Fibroblast of skin of scalp (primary cell): ENCODE measurements at regions not wholly inside any gene's neighbourhood (a gene's known extent, or its start where the extent isn't known, plus 50 kb on each side); places are given as distances from the start of the nearest gene placed in this dataset.
"Not testable (repeated sequence)": the region's sequence is repeated elsewhere in the genome, so short reads cannot be mapped to it uniquely, and the experiment has no call there.

Experiments used
- DNase-seq: peaks from one replicate; pipeline ENCODE4 v3.0.0-alpha.2; 2013

DNA sequence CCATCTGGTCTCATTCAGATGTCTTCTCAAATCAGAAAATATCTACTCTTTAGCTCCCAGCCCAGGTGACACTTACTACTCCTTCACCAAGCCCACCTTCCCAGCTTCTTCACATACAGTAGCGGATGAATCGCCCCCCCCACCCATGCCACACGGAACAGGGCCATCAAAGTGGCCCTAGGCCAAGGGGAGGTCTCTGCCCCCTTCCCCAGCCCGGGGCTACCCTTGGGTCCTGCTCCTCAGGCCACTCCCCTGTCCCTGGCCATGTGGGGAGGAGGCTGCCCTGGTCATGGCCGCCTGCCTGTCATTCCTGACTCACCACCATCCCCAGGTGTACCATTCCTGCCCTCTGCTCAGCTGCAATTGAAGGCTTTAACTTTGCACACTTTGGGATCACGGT lies 142.8 kb downstream of the NECTIN1 start:
- no peak for DNase-seq

DNA sequence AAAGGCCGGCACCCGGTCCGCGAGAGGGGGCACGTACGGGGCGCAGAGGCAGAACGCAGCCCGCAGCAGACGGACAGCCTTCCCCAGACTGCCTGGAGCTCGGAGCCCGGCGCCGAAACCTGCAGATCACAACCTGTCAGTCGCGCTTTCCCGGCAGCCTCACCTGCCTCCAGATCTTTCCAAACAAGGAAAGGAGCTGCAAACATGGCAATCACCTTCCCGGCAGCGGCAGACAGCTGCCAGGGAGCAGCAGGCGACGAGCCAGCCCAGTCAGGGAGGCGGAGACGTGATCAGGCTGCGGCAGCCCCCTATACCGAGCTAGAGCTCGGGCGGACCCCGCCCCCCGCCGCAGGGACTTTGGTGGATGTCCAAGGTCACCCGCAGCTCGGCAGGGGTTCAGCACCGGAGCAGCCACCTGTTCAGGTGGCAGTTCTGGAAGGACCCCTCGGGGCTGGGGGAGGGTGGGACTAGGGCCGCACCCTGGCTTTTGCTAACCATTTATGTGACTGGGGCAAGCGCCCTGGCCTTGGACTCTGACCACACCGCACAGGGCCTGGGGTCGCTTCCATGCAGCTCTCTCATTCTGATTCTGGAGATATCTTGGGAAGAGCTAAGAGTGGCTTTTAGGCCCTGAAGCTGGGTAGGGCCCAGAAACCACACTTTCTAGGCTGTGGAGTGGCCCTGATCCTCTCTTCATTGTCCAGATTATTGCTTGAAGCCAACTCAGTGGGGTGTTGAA lies 143.8 kb downstream of the NECTIN1 start:
- no peak for DNase-seq

DNA sequence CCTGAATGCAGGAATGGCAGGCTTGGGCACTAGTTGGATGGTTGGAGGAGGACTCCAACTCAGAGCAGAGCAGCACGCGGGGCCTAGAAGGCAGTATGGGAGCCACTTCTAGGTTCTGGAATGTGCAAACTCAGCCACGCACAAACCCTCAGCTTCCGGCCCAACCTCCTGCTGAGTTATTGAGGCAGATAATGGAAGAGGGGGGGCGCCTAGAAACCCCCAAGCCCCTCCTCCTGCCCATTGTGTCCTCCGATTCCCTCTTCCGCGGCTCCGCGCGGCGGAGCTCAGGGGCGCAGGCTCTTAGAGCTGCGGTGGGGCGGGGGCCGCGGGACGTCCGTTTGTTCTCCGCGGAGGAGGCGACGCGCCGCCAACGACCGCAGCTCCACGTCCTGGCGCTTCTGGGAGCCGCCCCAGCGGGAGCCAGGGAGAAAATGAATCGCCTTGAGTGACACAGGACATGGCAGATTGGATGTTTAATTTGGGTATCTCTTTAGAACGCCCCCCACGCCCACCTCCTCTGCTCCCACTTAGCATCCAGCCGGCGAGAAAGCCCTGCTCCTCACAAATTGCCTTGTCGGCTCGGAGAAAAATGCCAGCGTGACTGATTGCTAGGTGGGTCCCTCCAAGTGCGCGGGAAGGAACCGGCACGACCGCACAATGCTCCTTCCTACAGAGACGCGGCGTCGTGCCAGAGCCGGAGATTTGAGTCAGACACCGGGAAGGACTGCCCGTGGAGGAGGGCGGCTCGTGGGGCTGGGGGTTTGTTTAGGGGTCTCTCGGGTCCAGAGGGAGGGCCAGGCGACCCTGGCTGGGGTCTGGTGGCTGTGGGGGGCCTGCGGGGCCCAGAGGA lies 144.6 kb downstream of the NECTIN1 start:
- peak; percentile 85 for DNase-seq

- DNase-seq, result no peak
These were observed 145.4 kb downstream of the NECTIN1 start for GRCh38 chr11:119583585-119583984.

GRCh38 chr11:119581396-119581795 lies 147.6 kb downstream of the NECTIN1 start:
- DNase-seq, result not testable (repeated sequence)

- no peak for DNase-seq
These were observed 148.2 kb downstream of the NECTIN1 start for GRCh38 chr11:119580751-119581150.

- DNase-seq, result no peak
These were observed 148.9 kb downstream of the NECTIN1 start for GRCh38 chr11:119580081-119580480.

- no peak for DNase-seq
These were observed 150.3 kb downstream of the NECTIN1 start for GRCh38 chr11:119578521-119579191.

- DNase-seq, result no peak
These were observed 150.9 kb upstream of the THY1 start for GRCh38 chr11:119573858-119574257.

DNA sequence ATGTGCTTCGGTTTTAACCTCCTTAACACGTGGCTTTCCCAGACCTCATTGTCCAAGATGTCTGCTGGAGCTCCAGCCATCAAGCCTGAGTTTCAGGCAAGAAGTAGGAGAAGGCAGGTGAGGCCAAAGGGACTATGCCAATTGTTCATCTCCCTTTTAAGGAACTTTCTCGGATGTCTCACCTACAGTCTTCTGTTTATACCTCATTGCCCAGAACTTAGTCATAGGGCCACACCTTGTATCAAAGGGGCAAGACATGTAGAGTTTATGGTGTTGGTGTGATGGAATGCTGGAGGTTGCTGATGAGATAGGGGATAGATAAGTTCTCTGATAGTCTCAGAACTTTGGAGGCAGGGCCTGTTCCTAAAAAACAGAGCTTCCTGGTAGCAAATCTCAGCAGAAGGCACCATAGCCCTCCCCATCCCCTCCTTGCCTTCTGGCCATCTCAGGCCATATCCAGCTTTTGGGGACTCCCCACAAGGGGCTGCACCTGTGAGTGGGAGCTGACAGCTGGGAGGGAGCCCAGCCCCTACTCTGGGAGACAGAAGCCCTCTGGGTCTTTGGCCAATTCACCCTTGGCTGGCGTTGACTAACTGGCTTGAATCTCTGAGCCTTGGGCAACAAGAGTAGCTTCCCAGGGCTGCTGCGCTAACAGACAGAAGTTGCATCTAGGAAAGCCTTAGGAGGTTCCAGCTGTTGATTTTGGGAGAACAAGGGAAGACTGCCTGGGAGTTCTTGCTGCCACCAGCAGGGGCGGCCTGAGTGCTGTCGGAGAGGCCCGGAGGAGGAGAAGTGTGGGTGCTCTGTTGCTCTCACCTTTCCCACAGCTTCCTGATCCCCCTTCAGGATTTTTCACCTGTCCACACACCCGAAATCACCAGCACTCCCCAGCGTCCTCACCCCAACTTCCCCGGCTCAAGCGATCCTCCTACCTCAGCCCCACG lies 149.8 kb upstream of the THY1 start:
- DNase-seq, result no peak

GRCh38 chr11:119571311-119571710 lies 148.3 kb upstream of the THY1 start:
- DNase-seq, result no peak

- DNase-seq, result peak; percentile 90
These were observed 145.0 kb upstream of the THY1 start for GRCh38 chr11:119567688-119568582.

GRCh38 chr11:119566319-119566718 lies 143.3 kb upstream of the THY1 start:
- no peak for DNase-seq

DNA sequence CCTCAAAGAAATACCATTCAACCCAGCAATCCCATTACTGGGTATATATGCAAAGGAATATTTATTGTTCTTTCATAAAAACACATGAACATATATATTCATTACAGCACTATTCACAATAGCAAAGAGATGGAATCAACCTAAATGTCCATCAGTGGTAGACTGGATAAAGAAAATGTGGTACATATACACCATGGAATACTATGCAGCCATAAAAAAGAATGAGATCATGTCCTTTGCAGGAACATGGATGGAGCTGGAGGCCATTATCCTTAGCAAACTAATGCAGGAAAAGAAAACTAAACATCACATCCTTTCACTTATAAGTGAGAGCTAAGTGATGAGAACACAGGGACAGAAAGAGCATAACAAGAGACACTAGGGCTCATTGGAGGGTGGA lies 142.7 kb upstream of the THY1 start:
- not testable (repeated sequence) for DNase-seq

GRCh38 chr11:119560961-119561360 lies 138.0 kb upstream of the THY1 start:
- no peak for DNase-seq

DNA sequence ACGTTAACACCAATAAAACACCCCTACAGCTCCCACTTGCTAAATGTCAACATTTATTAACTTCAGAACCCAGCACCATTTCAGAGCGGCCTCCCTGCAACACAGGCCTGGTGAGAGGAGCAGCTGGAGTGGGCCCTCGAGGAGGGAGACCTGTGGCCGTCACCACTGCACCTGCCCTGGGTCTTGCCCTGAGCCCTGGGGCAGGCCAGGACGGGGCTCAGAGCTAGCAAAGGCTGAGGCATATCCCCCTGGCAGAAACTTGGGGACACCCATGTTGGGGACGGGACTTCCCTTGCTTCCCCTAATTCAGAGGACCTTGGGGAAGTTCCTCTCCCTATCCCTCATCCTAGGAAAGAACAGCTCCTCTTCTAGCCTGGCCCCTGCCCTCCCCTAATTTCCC lies 137.3 kb upstream of the THY1 start:
- no peak for DNase-seq

DNA sequence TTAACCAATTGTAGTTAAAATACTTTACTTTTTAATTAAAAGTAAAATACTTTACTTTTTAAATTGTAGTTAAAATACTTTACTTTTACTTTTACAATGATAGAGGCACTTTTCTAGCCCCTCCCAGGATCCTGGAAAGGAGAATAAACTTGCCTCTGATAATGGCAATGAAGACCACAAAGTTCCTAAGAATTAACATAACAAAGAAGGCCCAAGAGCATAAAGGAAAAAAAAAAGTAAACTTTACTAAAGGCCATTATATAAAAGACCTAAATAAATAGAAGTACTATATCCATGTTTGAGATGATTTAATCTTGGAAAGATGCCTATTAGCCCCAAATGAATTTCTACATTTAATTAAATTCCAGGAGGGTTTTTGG lies 129.1 kb upstream of the THY1 start:
- no peak for DNase-seq

- DNase-seq, result peak; percentile 34
These were observed 128.6 kb upstream of the THY1 start for GRCh38 chr11:119551420-119552105.

DNA sequence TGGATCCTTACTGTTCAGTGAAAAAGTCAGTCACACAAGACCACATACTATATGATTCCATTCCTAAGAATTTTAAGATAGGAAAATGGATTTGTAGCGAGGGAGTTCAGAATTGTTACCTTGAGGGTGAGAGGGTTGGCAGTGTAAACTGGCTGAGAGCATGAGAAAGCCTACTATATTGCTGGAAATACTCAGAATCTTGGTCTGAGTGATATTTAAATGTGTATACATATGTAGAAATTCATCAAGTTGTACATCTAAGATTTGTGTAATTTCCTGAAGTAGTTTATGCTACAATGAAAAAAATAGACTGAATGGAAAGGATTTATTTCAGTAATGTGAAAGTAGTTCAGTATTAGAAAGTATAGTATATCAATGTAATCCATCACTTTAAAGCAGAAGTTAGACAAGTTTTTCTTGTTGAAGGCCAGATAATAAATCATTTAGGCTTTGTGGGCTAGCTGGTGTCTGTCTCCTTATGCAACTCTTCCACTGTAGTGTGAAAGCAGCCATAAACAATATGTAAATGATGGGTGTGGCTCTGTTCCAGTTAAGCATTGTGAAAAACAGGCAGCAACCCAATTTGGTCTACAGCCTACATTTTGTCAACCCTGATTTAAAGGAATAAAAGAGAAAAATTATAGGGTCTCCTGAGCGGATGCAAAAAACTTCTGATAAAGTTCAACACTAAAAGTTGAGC lies 127.2 kb upstream of the THY1 start:
- no peak for DNase-seq

GRCh38 chr11:119547511-119547910 lies 124.5 kb upstream of the THY1 start:
- no peak for DNase-seq
